Erythroblast (primary cell): ENCODE measurements at regions not wholly inside any gene's neighbourhood (a gene's known extent, or its start where the extent isn't known, plus 50 kb on each side); places are given as distances from the start of the nearest gene placed in this dataset.

Experiments
- GATA1 ChIP-seq: IDR thresholded peaks from 2 replicates; pipeline ENCODE4 v1.6.1; 2011; ENCODE audit warnings: low read depth, mild to moderate bottlenecking, control low read depth, low read length, moderate library complexity
- POLR2A ChIP-seq: IDR thresholded peaks from 2 replicates; pipeline ENCODE4 v1.6.1; 2011; ENCODE audit warnings: mild to moderate bottlenecking, low read length

DNA sequence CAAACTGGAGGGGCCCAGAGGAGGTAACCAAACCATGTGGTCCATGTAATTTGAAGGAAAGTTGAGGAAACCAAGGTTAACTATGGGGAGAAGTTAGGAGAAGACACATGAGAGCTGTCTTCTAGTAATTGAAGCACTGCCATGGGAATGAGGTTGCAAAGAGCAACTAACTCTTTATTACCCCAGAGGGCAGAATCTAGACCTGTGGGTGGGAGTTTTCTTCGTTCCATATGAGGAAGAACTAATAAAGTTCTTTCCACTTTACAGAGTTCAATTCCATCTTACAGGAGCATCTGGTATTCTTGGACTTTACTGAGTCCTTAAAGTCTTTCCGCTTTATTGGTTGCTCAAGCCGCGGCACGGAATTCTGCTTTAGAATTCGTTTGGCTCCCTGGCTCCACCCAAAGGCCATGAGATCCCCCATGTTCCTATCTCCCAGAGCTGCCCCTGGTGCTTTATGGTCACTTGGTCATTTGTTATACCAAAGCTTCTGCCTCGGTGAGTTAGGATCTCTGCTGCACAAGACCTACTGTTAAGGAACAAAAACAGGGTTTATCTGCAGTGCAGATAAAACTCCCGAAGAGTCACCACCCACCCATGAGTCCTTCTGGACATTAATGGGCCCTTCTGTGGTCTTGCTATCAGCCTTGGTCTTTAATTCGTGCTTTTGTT, 89.5 kb upstream of the UMPS start:
- TF ChIP-seq POLR2A (no peak), GATA1 (no peak)
